Panc1 (cell line): ENCODE measurements at regions not wholly inside any gene's neighbourhood (a gene's known extent, or its start where the extent isn't known, plus 50 kb on each side); places are given as distances from the start of the nearest gene placed in this dataset.

Experiments used
- ATAC-seq: fragments of 200-7000 bp; cut with Tn5 transposase; 2 replicates; pipeline ENCODE4 v1.9.1; 2020; ENCODE audit warnings: mild to moderate bottlenecking, moderate library complexity
- BruUV-seq: library from RNA; stranded (reverse); fragments of 400-500 nt; replicated peaks from 2 replicates; lab custom pipeline; 2021; lab: Mats Ljungman, UMichigan
- CTCF ChIA-PET: fragments of 300-600 bp; sonication (Branson Sonifier 250); formaldehyde crosslinking; loops from one replicate; lab custom pipeline; 2022; ENCODE audit warnings: antibody characterized with exemption; lab: Charles Lee
- POLR2A ChIA-PET: fragments of 300-600 bp; sonication (Branson Sonifier 250); formaldehyde crosslinking; loops from one replicate; lab custom pipeline; 2022; ENCODE audit warnings: antibody characterized with exemption; lab: Charles Lee
- DNase-seq: peaks from one replicate; pipeline ENCODE4 v3.0.0-alpha.2; 2010; ENCODE audit warnings: low read depth, low spot score
- H3K27ac ChIP-seq: 2 replicates; pipeline ENCODE4 v1.5.1; 2011; ENCODE audit warnings: mild to moderate bottlenecking, low read length, inconsistent platforms
- H3K27me3 ChIP-seq: fragments of 200-500 bp; sonication (Bioruptor generic); 2 replicates; pipeline ENCODE4 v1.6.0; 2014; ENCODE audit warnings: low read length, inconsistent platforms; ENCODE audit not compliant: control insufficient read depth, insufficient read depth
- H3K36me3 ChIP-seq: fragments of 200-500 bp; sonication (Bioruptor generic); 2 replicates; pipeline ENCODE4 v1.5.1; 2014; ENCODE audit warnings: inconsistent platforms, mild to moderate bottlenecking, low read length, moderate library complexity; ENCODE audit not compliant: control insufficient read depth, insufficient read depth
- H3K4me1 ChIP-seq: 2 replicates; pipeline ENCODE4 v1.5.1; 2011; ENCODE audit warnings: inconsistent platforms, mild to moderate bottlenecking, low read length, moderate library complexity; ENCODE audit not compliant: control insufficient read depth, insufficient read depth
- H3K4me3 ChIP-seq, 2 experiments: 2 replicates each; pipeline ENCODE4 v1.5.1; 2011 to 2012; ENCODE audit warnings: low read depth in 2 of 2, low read length in 2 of 2, mild to moderate bottlenecking in 2 of 2, inconsistent platforms in 1 of 2, moderate library complexity in 1 of 2
- H3K9me3 ChIP-seq: fragments of 200-500 bp; sonication (Bioruptor generic); 2 replicates; pipeline ENCODE4 v1.5.1; 2014; ENCODE audit warnings: low read depth, mild to moderate bottlenecking, inconsistent platforms, low read length, moderate library complexity; ENCODE audit not compliant: control insufficient read depth, insufficient read depth
- CTCF ChIP-seq: fragments of 450-650 bp; IDR thresholded peaks from 2 replicates; pipeline ENCODE4 v1.5.1; 2017; ENCODE audit warnings: mild to moderate bottlenecking
- POLR2AphosphoS5 ChIP-seq: IDR thresholded peaks from 2 replicates; pipeline ENCODE4 v1.6.1; 2012; ENCODE audit warnings: mild to moderate bottlenecking, low read depth, low read length, moderate library complexity
- SIN3A ChIP-seq: IDR thresholded peaks from 2 replicates; pipeline ENCODE4 v1.6.1; 2012; ENCODE audit warnings: low read depth, mild to moderate bottlenecking, low read length, moderate library complexity, borderline replicate concordance; ENCODE audit not compliant: insufficient read depth
- TCF7L2 ChIP-seq: IDR thresholded peaks from 2 replicates; pipeline ENCODE4 v1.6.1; 2011; ENCODE audit warnings: mild to moderate bottlenecking, low read depth, low read length, inconsistent platforms
- in situ Hi-C: cut with HindIII; loops from 2 replicates; pipeline ENCODE4 v1.10.0; 2016; ENCODE audit warnings: low sequenced_read_pairs, low pct_unique_long_range_greater_than_20kb
- intact Hi-C: fragments of 100-400 bp; cut with micrococcal nuclease; formaldehyde crosslinking; loops from one replicate; pipeline ENCODE4 v1.10.0; 2022; ENCODE audit not compliant: unreplicated experiment
- TF ChIP-seq, protein P1 (sequence below), 2 experiments: IDR thresholded peaks; 2 replicates each; pipeline ENCODE4 v1.6.1; 2011 to 2012; ENCODE audit warnings: low read depth in 2 of 2, control low read depth in 1 of 2, low read length in 1 of 2, mild to moderate bottlenecking in 1 of 2, moderate library complexity in 1 of 2; ENCODE audit not compliant: insufficient read depth in 1 of 2

DNA sequence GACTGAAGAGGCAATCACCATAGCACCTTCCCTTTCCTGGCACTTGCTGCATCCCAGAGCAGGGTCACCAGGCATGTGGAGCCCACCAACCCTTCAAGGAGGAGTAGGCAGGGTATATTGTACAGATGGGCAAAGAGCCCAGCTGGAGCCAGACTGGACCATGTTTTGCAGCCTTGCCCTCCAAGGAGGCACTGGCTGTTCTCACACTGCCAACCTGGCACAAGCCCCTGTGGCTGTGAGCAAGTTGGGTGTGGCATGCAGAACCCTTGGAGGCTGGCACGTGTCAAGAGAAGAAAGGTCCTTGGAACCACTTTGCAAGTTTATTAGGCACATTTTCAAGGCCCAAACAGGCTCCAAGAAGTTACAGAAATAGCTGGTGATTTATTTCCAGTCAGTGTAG is 146.4 kb downstream of the FOXD2 start:
- ATAC-seq (no peak), DNase-seq (no peak)
- Histone ChIP-seq H3K36me3 (no peaks in the 10 kb centered on the region), H3K27me3 (peaks cover 22% of the 10 kb centered on the region), H3K4me3 (no peak overlapping the region), H3K4me1 (no peaks in the 10 kb centered on the region), H3K9me3 (no peaks in the 10 kb centered on the region), H3K27ac (no peak overlapping the region)
- in situ Hi-C loops (no loop called here), intact Hi-C loops (no loop called here)
- CTCF ChIA-PET: no interaction called here
- no TSS peak for BruUV-seq
- TF ChIP-seq POLR2AphosphoS5: no peak
- TF ChIP-seq CTCF: no peak
- TF ChIP-seq, protein P1, sequence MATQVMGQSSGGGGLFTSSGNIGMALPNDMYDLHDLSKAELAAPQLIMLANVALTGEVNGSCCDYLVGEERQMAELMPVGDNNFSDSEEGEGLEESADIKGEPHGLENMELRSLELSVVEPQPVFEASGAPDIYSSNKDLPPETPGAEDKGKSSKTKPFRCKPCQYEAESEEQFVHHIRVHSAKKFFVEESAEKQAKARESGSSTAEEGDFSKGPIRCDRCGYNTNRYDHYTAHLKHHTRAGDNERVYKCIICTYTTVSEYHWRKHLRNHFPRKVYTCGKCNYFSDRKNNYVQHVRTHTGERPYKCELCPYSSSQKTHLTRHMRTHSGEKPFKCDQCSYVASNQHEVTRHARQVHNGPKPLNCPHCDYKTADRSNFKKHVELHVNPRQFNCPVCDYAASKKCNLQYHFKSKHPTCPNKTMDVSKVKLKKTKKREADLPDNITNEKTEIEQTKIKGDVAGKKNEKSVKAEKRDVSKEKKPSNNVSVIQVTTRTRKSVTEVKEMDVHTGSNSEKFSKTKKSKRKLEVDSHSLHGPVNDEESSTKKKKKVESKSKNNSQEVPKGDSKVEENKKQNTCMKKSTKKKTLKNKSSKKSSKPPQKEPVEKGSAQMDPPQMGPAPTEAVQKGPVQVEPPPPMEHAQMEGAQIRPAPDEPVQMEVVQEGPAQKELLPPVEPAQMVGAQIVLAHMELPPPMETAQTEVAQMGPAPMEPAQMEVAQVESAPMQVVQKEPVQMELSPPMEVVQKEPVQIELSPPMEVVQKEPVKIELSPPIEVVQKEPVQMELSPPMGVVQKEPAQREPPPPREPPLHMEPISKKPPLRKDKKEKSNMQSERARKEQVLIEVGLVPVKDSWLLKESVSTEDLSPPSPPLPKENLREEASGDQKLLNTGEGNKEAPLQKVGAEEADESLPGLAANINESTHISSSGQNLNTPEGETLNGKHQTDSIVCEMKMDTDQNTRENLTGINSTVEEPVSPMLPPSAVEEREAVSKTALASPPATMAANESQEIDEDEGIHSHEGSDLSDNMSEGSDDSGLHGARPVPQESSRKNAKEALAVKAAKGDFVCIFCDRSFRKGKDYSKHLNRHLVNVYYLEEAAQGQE (IDR thresholded peaks at IDR 0.05; ENCODE audit: insufficient read depth in 1 of 2, low read depth in 2 of 2, low read length in 1 of 2): no peak
- TF ChIP-seq SIN3A: no peak
- TF ChIP-seq TCF7L2: no peak
- POLR2A ChIA-PET: no interaction called here

DNA sequence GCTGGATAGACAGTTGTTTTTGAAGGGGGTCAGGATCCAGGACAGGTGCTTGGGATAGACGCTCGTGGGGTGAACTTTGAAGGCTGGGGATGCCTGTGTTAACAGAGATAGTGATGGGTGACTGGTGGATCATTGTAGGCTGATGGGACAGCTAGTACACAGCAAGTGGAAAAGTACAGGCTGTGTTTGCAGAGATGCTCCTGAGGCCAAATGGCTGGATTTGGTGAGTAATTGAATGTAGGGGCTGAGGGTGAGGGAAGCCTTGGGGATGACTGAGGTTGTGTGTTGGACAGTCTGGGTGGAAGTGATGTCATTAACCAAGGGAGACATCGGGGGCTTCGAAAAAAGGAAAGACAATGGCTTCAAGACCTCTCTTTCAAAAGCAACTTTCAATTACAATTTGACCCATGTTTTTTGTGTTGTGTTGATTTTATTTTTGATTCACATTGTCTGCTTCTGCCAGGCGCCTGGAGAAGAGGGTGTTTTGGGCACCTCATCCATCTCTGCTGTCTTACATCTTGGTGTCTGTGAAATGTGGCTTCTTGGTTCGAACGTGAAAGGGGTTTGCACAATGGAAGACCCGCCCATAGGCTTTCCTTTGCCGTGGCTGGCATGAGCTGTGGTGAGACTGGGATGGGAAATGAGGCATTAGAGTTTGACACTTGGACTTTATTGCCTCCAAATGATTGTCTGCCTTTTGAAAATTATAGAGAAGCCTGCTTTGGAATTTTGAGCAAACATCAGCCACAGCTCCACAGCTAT is 147.5 kb downstream of the FOXD2 start:
- no peak overlapping the region for H3K27ac ChIP-seq
- intact Hi-C loops: no loop called here
- ATAC-seq: no peak
- no peak overlapping the region for H3K4me3 ChIP-seq
- in situ Hi-C loops: no loop called here
- no peak for TF ChIP-seq SIN3A
- TF ChIP-seq TCF7L2: no peak
- TF ChIP-seq POLR2AphosphoS5: no peak
- TF ChIP-seq, protein P1 (IDR thresholded peaks at IDR 0.05; ENCODE audit: insufficient read depth in 1 of 2, low read depth in 2 of 2, low read length in 1 of 2): no peak
- TF ChIP-seq CTCF: no peak
- no peaks in the 10 kb centered on the region for H3K36me3 ChIP-seq
- DNase-seq: no peak
- POLR2A ChIA-PET: no interaction called here
- no TSS peak for BruUV-seq
- H3K4me1 ChIP-seq: no peaks in the 10 kb centered on the region
- no peaks in the 10 kb centered on the region for H3K9me3 ChIP-seq
- peaks cover 20% of the 10 kb centered on the region for H3K27me3 ChIP-seq
- CTCF ChIA-PET: no interaction called here
